GM10266 (cell line): ENCODE measurements at regions not wholly inside any gene's neighbourhood (a gene's known extent, or its start where the extent isn't known, plus 50 kb on each side); places are given as distances from the start of the nearest gene placed in this dataset.
"Not testable (repeated sequence)": the region's sequence is repeated elsewhere in the genome, so short reads cannot be mapped to it uniquely, and the experiment has no call there.

Experiments used
- DNase-seq: peaks from one replicate; pipeline ENCODE4 v3.0.0; 2012; ENCODE audit errors: extremely low spot score
- TF ChIP-seq, protein P1 (sequence below): IDR thresholded peaks from 2 replicates; pipeline ENCODE4 v1.5.1; 2012; ENCODE audit warnings: mild to moderate bottlenecking, low read depth; ENCODE audit not compliant: control insufficient read depth, insufficient read depth; ENCODE audit errors: missing control alignments

DNA sequence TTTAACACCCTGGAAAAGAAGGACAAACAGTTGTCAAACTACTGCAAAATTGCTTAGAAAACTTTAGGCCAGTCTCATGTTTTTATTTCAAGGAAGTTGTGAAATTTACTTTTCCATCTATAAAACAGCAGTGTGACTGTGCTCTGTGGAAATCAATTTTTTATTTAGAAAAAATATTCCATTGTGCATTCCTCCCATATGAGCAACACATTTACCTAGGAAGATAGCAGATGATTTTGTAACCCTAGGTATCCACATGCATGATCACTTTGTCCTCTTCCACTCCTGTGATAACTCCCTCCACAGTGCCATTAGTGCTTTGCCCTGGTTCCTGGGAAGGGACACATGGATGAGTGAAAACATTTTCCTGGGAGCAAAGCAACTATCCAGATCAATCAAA, 69.4 kb upstream of the GPCPD1 start:
- TF ChIP-seq, protein P1, sequence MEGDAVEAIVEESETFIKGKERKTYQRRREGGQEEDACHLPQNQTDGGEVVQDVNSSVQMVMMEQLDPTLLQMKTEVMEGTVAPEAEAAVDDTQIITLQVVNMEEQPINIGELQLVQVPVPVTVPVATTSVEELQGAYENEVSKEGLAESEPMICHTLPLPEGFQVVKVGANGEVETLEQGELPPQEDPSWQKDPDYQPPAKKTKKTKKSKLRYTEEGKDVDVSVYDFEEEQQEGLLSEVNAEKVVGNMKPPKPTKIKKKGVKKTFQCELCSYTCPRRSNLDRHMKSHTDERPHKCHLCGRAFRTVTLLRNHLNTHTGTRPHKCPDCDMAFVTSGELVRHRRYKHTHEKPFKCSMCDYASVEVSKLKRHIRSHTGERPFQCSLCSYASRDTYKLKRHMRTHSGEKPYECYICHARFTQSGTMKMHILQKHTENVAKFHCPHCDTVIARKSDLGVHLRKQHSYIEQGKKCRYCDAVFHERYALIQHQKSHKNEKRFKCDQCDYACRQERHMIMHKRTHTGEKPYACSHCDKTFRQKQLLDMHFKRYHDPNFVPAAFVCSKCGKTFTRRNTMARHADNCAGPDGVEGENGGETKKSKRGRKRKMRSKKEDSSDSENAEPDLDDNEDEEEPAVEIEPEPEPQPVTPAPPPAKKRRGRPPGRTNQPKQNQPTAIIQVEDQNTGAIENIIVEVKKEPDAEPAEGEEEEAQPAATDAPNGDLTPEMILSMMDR = no peak
- no peak for DNase-seq

DNA sequence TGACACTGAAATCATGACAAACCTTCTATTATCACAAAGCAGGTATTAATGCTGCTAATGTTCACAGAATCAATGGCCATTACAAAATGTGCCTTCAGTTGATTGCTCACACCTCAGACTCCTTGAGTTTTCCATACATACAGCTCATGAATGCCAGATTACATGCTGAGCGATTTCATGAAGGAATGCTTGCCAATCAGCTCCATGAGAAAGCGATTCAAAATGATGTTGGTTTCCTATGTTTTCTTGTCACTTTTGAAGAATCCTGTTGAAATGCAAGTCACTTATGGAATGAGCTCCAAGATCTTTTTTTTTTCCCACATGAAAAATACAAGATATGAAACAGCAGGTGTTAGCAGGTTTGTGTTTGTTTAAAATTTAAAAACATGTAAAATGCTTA, 68.0 kb upstream of the GPCPD1 start:
- TF ChIP-seq, protein P1 = no peak

DNA sequence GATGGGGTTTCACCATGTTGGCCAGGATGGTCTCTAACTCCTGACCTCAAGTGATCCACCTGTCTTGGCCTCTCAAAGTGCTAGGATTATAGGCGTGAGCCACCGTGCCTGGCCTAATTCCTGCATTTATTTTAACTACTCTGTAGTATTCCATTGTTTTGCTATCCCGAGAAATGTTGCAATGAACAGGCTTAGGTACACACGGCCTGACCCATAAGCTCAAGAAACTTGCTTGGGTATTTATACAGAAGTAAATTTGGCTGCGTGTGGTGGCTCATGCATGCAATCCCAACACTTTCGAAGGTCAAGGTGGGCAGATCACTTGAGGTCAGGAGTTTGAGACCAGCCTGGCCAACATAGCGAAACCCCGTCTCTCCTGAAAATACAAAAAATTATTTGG, 67.1 kb upstream of the GPCPD1 start:
- not testable (repeated sequence) for DNase-seq

More for the DNA sequence above, 68.0 kb upstream of the GPCPD1 start:
- DNase-seq = no peak

DNA sequence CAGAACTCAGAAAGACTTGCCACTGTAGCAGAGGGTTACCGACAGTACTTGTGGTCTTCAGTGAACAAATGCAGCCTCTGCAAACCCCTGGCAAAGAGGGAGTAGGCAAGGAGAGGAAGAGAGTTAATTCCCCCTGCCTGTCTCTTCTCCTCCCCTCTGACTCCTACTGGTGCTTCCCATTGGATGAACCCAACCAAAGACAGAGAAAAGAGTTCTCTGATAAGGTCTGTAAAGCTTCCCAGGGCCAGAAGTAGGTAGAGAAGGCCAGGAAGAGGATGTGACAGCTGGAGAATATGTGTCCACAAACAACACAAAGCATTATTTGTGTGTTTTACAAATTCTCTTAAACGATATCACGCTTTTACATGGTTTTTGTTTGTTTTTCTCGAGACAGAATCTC, 66.6 kb upstream of the GPCPD1 start:
- TF ChIP-seq, protein P1 = no peak
- DNase-seq = no peak

DNA sequence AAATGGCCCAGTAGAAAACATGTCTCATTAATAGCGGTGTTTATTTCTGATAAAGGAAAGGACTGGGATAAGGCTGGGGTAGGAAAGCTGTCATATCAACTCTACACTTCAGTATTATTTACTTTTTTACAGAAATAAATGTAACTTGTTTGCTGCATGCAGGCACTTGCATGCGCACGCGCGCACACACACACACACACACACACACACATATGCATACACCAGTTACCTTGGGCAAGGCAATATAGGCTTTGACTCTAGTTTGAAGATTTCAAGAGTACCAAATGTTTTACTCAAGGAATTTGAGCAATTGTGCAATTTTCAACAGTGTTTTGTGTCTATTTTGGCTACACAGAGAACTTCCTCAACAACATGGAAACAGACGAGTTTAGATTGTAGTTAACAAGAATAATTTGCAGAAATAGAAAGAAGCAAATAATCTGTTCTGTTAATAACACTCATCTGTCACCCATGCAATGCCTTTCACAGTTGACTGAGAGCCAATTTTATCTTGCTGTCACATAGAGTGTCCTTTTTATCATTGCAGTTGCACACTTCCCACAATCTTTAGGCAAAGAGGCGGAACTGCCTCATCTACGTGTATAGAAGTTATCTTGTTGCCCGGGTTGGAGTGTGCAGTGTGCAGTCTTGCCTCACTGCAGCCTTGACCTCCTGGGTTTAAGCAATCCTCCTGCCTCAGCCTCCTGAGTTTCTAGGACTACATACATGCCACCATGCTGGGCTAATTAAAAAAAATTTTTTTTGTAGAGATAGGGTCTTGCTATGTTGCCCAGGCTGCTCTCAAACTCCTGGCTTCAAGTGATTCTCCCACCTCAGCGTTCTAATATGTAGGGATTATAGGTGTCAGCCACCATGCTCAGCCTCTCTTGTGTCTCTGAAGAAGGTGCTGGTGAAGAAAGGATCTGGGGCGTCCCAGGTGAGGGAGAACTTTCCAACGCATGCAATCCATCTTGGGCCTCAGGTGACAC, 64.6 kb upstream of the GPCPD1 start:
- DNase-seq = no peak
- TF ChIP-seq, protein P1 = no peak

DNA sequence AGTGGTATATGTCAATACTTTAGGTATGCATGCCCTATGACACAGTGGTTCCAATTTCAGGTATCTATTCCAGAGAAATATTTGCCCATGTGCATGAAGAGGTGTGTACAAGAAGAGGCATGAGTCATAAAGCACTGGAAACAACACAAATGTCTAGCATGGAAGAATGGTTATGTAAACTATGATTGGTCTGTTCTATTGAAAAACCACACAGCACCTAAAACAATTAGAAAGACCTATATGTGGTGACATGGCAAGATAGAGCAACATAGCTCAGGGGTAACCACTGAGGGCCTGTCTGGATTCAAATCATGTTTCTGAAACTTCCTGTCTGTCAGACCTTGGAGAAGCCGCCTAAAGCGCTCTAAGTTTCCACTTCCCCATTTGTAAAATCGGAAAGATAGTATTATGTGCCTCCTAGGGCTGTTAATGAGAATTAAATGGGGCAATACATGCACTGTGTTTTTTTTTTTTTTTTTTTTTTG, 63.4 kb upstream of the GPCPD1 start:
- DNase-seq = peak; percentile 27
- TF ChIP-seq, protein P1 = no peak

DNA sequence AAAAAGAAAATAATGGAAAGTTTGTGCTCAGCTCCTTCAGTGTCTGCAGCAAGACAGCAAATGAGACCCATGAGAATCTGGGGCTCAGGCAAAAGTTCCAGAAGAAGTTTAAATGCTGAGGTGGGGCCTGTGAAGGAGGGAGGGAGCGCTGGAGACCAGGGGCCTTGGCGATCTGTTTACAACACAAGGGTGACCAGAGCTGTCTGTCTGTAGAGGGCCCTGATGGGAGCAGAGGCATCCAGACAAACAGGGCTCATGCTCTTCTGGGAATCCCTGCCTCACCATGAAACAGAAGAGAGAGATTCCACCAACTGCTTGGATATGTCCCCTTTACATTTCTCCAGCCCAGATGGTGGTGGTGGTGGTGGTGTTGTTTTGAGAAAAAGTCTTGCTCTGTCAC, 60.1 kb upstream of the GPCPD1 start:
- TF ChIP-seq, protein P1 = no peak
- no peak for DNase-seq
